Tibial artery (tissue), 4 donors: ENCODE measurements at regions not wholly inside any gene's neighbourhood (a gene's known extent, or its start where the extent isn't known, plus 50 kb on each side); places are given as distances from the start of the nearest gene placed in this dataset.

Source experiments
- DNase-seq, 2 donors: peaks; one replicate each; pipeline ENCODE4 v3.0.0-alpha.2; 2019
- H3K27ac ChIP-seq, 2 donors: fragments of 200-600 bp; sonication (generic) in 1 of 2; 1 replicate in 1 of 2; 2 replicates in 1 of 2; pipeline ENCODE4 v1.5.1; 2018 to 2019; ENCODE audit warnings: mild to moderate bottlenecking in 1 of 2
- H3K27me3 ChIP-seq, 2 donors: fragments of 200-600 bp; sonication (generic) in 1 of 2; one replicate each; pipeline versions ENCODE4 v1.5.1 to v1.6.0; 2016 to 2019
- H3K36me3 ChIP-seq, 3 donors: fragments of 200-600 bp; sonication (generic) in 2 of 3; one replicate each; pipeline ENCODE4 v1.5.1; 2016 to 2019; ENCODE audit warnings: mild to moderate bottlenecking in 2 of 3
- H3K4me1 ChIP-seq, 4 donors: fragments of 200-600 bp; sonication (generic) in 2 of 4; 1 replicate in 3 of 4; 2 replicates in 1 of 4; pipeline ENCODE4 v1.5.1; 2016 to 2019
- H3K4me3 ChIP-seq, 2 donors: fragments of 200-600 bp; sonication (generic) in 1 of 2; 1 replicate in 1 of 2; 2 replicates in 1 of 2; pipeline ENCODE4 v1.5.1; 2018 to 2019; ENCODE audit warnings: mild to moderate bottlenecking in 2 of 2
- H3K9me3 ChIP-seq, 3 donors: fragments of 200-600 bp; sonication (generic) in 1 of 3; one replicate each; pipeline ENCODE4 v1.5.1; 2016 to 2019
- CTCF ChIP-seq, 2 experiments: fragments of 200-600 bp in 1 of 2; fragments of 450-650 bp in 1 of 2; IDR thresholded peaks; one replicate each; pipeline ENCODE4 v1.5.1; 2017 to 2019; ENCODE audit warnings: antibody characterized with exemption in 2 of 2, mild to moderate bottlenecking in 1 of 2, moderate library complexity in 1 of 2
- intact Hi-C: fragments of 100-400 bp; cut with DNase I; formaldehyde crosslinking; loops from one replicate; pipeline ENCODE4 v1.15.0; 2023; ENCODE audit warnings: low total_unique reads

- TF ChIP-seq CTCF (IDR thresholded peaks at IDR 0.05) = no peak
- Histone ChIP-seq H3K27ac (no peak overlapping the region), H3K36me3 (no peaks in the 10 kb centered on the region)
Observed at GRCh38 chr11:119985551-119985950, 152.4 kb downstream of the TRIM29 start.

DNA sequence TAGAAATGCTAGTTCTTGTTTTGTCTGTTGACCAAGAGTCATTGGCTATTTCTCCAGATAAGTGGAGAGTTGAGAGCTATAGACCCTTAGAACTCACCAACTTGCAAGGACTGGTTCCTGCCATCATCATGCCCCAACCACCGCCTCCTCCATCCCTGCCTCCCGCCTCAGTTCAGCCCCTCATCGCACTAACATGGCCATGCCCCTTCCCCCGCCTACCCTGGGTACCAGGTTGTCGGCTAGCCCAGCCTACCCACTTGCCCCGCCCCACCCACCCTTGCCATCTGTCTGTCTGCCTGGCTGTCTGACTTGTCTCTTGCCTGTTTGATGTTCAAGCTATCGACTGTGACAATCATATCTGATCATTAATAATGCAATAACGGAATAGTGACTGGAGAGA lies 154.1 kb downstream of the TRIM29 start:
- no peak for TF ChIP-seq CTCF (IDR thresholded peaks at IDR 0.05)
- Histone ChIP-seq H3K4me1 (no peaks in the 10 kb centered on the region), H3K27ac (no peak overlapping the region), H3K9me3 (no peaks in the 10 kb centered on the region), H3K4me3 (no peak overlapping the region), H3K36me3 (no peaks in the 10 kb centered on the region), H3K27me3 (peaks cover 0 to 30% of the 10 kb centered on the region in 2 donors)
- no peak for DNase-seq
- intact Hi-C loops = no loop called here

More at GRCh38 chr11:119985551-119985950, 152.4 kb downstream of the TRIM29 start:
- H3K4me1 ChIP-seq = peaks cover 0 to 3% (median 0%) of the 10 kb centered on the region in 4 donors
- no peak overlapping the region for H3K4me3 ChIP-seq
- no peaks in the 10 kb centered on the region for H3K9me3 ChIP-seq
- intact Hi-C loops = no loop called here
- peaks cover 0 to 19% of the 10 kb centered on the region in 2 donors for H3K27me3 ChIP-seq
- DNase-seq = no peak

GRCh38 chr11:119983240-119983732 lies 154.6 kb downstream of the TRIM29 start:
- Histone ChIP-seq H3K36me3 (no peaks in the 10 kb centered on the region), H3K27me3 (peaks cover 0 to 35% of the 10 kb centered on the region in 2 donors), H3K4me1 (no peaks in the 10 kb centered on the region), H3K4me3 (no peak overlapping the region), H3K27ac (no peak overlapping the region), H3K9me3 (no peaks in the 10 kb centered on the region)
- TF ChIP-seq CTCF (IDR thresholded peaks at IDR 0.05) = no peak
- no peak for DNase-seq
- intact Hi-C loops = no loop called here

- Histone ChIP-seq H3K4me1 (no peaks in the 10 kb centered on the region), H3K27ac (no peak overlapping the region)
Observed at GRCh38 chr11:119982517-119983239, 155.2 kb downstream of the TRIM29 start.

DNA sequence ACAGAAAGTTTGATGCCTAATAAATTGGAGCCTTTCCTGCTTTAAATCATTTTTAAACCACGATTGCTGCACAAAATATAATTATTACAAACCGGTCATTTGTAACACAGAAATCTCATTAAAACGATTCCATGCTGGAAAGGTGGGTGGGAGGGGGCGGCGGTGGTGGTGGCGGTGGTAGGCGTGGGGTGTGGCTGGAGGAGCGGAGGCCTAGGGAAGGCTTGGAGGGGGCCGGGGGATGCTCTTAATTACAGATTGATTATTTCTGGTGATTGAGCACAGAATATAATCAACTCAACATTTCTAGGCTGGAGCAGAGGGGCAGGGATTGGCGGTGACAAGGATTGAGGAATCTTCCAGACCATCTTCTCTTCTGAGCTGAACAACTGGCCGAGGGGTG lies 157.5 kb downstream of the TRIM29 start:
- no peak overlapping the region for H3K27ac ChIP-seq
- no peaks in the 10 kb centered on the region for H3K4me1 ChIP-seq
- H3K27me3 ChIP-seq = peaks cover 0 to 49% of the 10 kb centered on the region in 2 donors
- TF ChIP-seq CTCF (IDR thresholded peaks at IDR 0.05) = no peak
- H3K36me3 ChIP-seq = no peaks in the 10 kb centered on the region
- no peak for DNase-seq
- H3K4me3 ChIP-seq = no peak overlapping the region
- intact Hi-C loops = no loop called here
- no peaks in the 10 kb centered on the region for H3K9me3 ChIP-seq

More at GRCh38 chr11:119982517-119983239, 155.2 kb downstream of the TRIM29 start:
- intact Hi-C loops = no loop called here
- H3K9me3 ChIP-seq = no peaks in the 10 kb centered on the region
- H3K4me3 ChIP-seq = no peak overlapping the region
- no peaks in the 10 kb centered on the region for H3K36me3 ChIP-seq
- no peak for TF ChIP-seq CTCF (IDR thresholded peaks at IDR 0.05)
- no peak for DNase-seq
- peaks cover 0 to 35% of the 10 kb centered on the region in 2 donors for H3K27me3 ChIP-seq
